Astrocyte (in vitro differentiated cells and primary cell): ENCODE measurements at regions not wholly inside any gene's neighbourhood (a gene's known extent, or its start where the extent isn't known, plus 50 kb on each side); places are given as distances from the start of the nearest gene placed in this dataset.
A peak's percentile ranks its signal among the peaks of the same experiment; 100 is the strongest.

ENCODE experiments used
- DNase-seq: peaks from one replicate; pipeline ENCODE4 v3.0.0-alpha.2; 2010; ENCODE audit warnings: low read depth
- FAIRE-seq: peaks from 2 replicates; lab custom pipeline; 2011; peaks lifted over from hg19 to GRCh38; lab: Jason Lieb, UNC
- H2AFZ ChIP-seq: 2 replicates; pipeline ENCODE4 v1.6.0; 2012; ENCODE audit warnings: low read depth, low read length, inconsistent platforms
- H3K27ac ChIP-seq: 2 replicates; pipeline ENCODE4 v1.5.1; 2011; ENCODE audit warnings: low read depth, low read length, inconsistent platforms
- H3K27me3 ChIP-seq: 2 replicates; pipeline ENCODE4 v1.6.0; 2011; ENCODE audit warnings: low read length, inconsistent platforms; ENCODE audit not compliant: insufficient read depth
- H3K36me3 ChIP-seq: 2 replicates; pipeline ENCODE4 v1.5.1; 2011; ENCODE audit warnings: low read length, inconsistent platforms; ENCODE audit not compliant: insufficient read depth
- H3K4me1 ChIP-seq: 2 replicates; pipeline ENCODE4 v1.5.1; 2011; ENCODE audit warnings: low read length, inconsistent platforms; ENCODE audit not compliant: insufficient read depth
- H3K4me2 ChIP-seq: 2 replicates; pipeline ENCODE4 v1.6.0; 2012; ENCODE audit warnings: low read length, inconsistent platforms
- H3K4me3 ChIP-seq: 2 replicates; pipeline ENCODE4 v1.5.1; 2011; ENCODE audit warnings: low read depth, mild to moderate bottlenecking, low read length, inconsistent platforms; ENCODE audit not compliant: insufficient read depth
- H3K79me2 ChIP-seq: 2 replicates; pipeline ENCODE4 v1.6.0; 2012; ENCODE audit warnings: mild to moderate bottlenecking, low read length, inconsistent platforms; ENCODE audit not compliant: insufficient read depth
- H3K9ac ChIP-seq: 2 replicates; pipeline ENCODE4 v1.6.0; 2012; ENCODE audit warnings: mild to moderate bottlenecking, low read length, inconsistent platforms
- H3K9me3 ChIP-seq: 2 replicates; pipeline ENCODE4 v1.5.1; 2012; ENCODE audit warnings: low read depth, mild to moderate bottlenecking, low read length, inconsistent platforms; ENCODE audit not compliant: insufficient read depth
- H4K20me1 ChIP-seq: 2 replicates; pipeline ENCODE4 v1.6.0; 2012; ENCODE audit warnings: low read length, inconsistent platforms; ENCODE audit not compliant: insufficient read depth
- H3K27ac Mint-ChIP-seq: one replicate; pipeline ENCODE4 v1.8.0; 2021; ENCODE audit warnings: mild to moderate bottlenecking, mixed read lengths; ENCODE audit not compliant: unreplicated experiment
- H3K27me3 Mint-ChIP-seq: one replicate; pipeline ENCODE4 v1.8.0; 2021; ENCODE audit warnings: low read depth, mixed read lengths; ENCODE audit not compliant: unreplicated experiment
- H3K36me3 Mint-ChIP-seq: one replicate; pipeline ENCODE4 v1.8.0; 2021; ENCODE audit warnings: low read depth, mixed read lengths; ENCODE audit not compliant: unreplicated experiment
- H3K4me1 Mint-ChIP-seq: one replicate; pipeline ENCODE4 v1.8.0; 2021; ENCODE audit warnings: low read depth, mixed read lengths; ENCODE audit not compliant: unreplicated experiment
- H3K4me3 Mint-ChIP-seq: one replicate; pipeline ENCODE4 v1.8.0; 2021; ENCODE audit warnings: mild to moderate bottlenecking, moderate library complexity, mixed read lengths; ENCODE audit not compliant: unreplicated experiment
- H3K9me3 Mint-ChIP-seq: one replicate; pipeline ENCODE4 v1.8.0; 2021; ENCODE audit warnings: mild to moderate bottlenecking, mixed read lengths; ENCODE audit not compliant: unreplicated experiment
- EZH2 ChIP-seq: IDR thresholded peaks from 2 replicates; pipeline ENCODE4 v1.6.1; 2012; ENCODE audit warnings: mild to moderate bottlenecking, low read length, inconsistent platforms; ENCODE audit not compliant: insufficient read depth
- TF ChIP-seq, protein P1 (sequence below): IDR thresholded peaks from 2 replicates; pipeline ENCODE4 v1.5.1; 2011; ENCODE audit warnings: low read depth, mild to moderate bottlenecking, inconsistent platforms, low read length, moderate library complexity; ENCODE audit not compliant: insufficient read depth

GRCh38 chr2:238785528-238785860, 62.4 kb upstream of the TWIST2 start:
- Histone ChIP-seq H3K4me2 (no peak overlapping the region), H3K79me2 (no peaks in the 10 kb centered on the region), H3K27me3 (no peaks in the 10 kb centered on the region), H3K36me3 (no peaks in the 10 kb centered on the region), H3K9ac (no peak overlapping the region), H3K9me3 (no peaks in the 10 kb centered on the region), H3K4me1 (peaks cover 4% of the 10 kb centered on the region), H2AFZ (no peak overlapping the region), H3K27ac (no peak overlapping the region), H3K4me3 (no peak overlapping the region), H4K20me1 (no peaks in the 10 kb centered on the region)
- Mint-ChIP-seq H3K4me3 (no peak overlapping the region), H3K4me1 (no peaks in the 10 kb centered on the region), H3K36me3 (no peaks in the 10 kb centered on the region), H3K27me3 (peaks cover 14% of the 10 kb centered on the region), H3K9me3 (no peaks in the 10 kb centered on the region), H3K27ac (no peak overlapping the region)
- no peak for FAIRE-seq
- TF ChIP-seq, protein P1, sequence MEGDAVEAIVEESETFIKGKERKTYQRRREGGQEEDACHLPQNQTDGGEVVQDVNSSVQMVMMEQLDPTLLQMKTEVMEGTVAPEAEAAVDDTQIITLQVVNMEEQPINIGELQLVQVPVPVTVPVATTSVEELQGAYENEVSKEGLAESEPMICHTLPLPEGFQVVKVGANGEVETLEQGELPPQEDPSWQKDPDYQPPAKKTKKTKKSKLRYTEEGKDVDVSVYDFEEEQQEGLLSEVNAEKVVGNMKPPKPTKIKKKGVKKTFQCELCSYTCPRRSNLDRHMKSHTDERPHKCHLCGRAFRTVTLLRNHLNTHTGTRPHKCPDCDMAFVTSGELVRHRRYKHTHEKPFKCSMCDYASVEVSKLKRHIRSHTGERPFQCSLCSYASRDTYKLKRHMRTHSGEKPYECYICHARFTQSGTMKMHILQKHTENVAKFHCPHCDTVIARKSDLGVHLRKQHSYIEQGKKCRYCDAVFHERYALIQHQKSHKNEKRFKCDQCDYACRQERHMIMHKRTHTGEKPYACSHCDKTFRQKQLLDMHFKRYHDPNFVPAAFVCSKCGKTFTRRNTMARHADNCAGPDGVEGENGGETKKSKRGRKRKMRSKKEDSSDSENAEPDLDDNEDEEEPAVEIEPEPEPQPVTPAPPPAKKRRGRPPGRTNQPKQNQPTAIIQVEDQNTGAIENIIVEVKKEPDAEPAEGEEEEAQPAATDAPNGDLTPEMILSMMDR = no peak
- TF ChIP-seq EZH2 = no peak
- no peak for DNase-seq

GRCh38 chr2:238786379-238786778, 61.5 kb upstream of the TWIST2 start:
- H3K9ac ChIP-seq = no peak overlapping the region
- no peak overlapping the region for H3K27ac ChIP-seq
- H3K4me1 ChIP-seq = peaks cover 11% of the 10 kb centered on the region
- Mint-ChIP-seq H3K4me3 (no peak overlapping the region), H3K9me3 (no peaks in the 10 kb centered on the region), H3K36me3 (no peaks in the 10 kb centered on the region), H3K27me3 (peaks cover 14% of the 10 kb centered on the region), H3K4me1 (no peaks in the 10 kb centered on the region), H3K27ac (no peak overlapping the region)
- H3K4me3 ChIP-seq = no peak overlapping the region
- no peak for DNase-seq
- H3K9me3 ChIP-seq = no peaks in the 10 kb centered on the region
- H3K27me3 ChIP-seq = no peaks in the 10 kb centered on the region
- no peak for TF ChIP-seq EZH2
- TF ChIP-seq, protein P1 = no peak
- peak overlapping the region; percentile 49 for H2AFZ ChIP-seq
- H3K36me3 ChIP-seq = no peaks in the 10 kb centered on the region
- H3K79me2 ChIP-seq = no peaks in the 10 kb centered on the region
- H3K4me2 ChIP-seq = peak overlapping the region; percentile 62
- H4K20me1 ChIP-seq = no peaks in the 10 kb centered on the region
- FAIRE-seq = no peak

DNA sequence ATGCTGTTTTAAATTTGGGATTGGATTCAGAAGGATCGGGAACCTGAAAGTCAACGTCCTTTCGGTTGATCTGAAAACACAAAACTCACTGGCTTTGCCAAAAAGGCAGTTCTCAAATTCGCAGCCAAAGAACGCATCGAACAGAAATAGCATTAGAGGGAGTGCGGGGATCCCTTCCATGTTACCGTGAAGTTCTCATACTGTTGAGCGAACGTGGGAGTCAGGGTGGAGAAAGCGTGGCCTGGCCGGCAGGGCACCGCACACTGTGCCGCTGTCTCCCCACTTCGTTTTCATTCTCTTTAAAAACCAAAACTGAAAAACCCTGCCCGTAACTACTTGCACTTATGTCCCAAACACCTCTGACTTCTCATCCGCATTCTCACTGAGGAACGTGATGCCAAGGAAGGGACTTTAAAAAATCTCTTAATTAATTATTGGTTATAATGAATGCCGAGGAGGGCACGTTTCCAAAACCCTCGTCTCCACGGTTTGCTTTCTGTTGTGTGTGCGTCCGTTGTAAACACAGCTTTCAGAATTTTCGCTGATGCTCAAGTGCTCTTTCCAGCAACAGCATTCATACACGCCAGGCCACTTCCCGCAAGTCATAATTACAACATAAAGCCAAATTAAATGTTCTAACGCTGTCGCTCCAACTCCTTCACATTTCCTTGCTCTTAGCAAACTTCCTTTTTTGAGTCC, 60.9 kb upstream of the TWIST2 start:
- no peaks in the 10 kb centered on the region for H3K36me3 Mint-ChIP-seq
- Histone ChIP-seq H3K9me3 (no peaks in the 10 kb centered on the region), H3K4me3 (peak overlapping the region; percentile 22), H4K20me1 (no peaks in the 10 kb centered on the region), H3K27me3 (no peaks in the 10 kb centered on the region), H3K9ac (no peak overlapping the region), H3K4me2 (peak overlapping the region; percentile 62), H3K36me3 (no peaks in the 10 kb centered on the region), H3K4me1 (peaks cover 12% of the 10 kb centered on the region), H3K27ac (no peak overlapping the region), H2AFZ (peak overlapping the region; percentile 49), H3K79me2 (no peaks in the 10 kb centered on the region)
- no peak overlapping the region for H3K27ac Mint-ChIP-seq
- no peaks in the 10 kb centered on the region for H3K9me3 Mint-ChIP-seq
- peaks cover 14% of the 10 kb centered on the region for H3K27me3 Mint-ChIP-seq
- DNase-seq = no peak
- no peak for TF ChIP-seq EZH2
- TF ChIP-seq, protein P1 = no peak
- FAIRE-seq = peak; percentile 17
- no peak overlapping the region for H3K4me3 Mint-ChIP-seq
- no peaks in the 10 kb centered on the region for H3K4me1 Mint-ChIP-seq
